NCI-H2196 (cell line): ENCODE measurements at regions not wholly inside any gene's neighbourhood (a gene's known extent, or its start where the extent isn't known, plus 50 kb on each side); places are given as distances from the start of the nearest gene placed in this dataset.
"Not testable (repeated sequence)": the region's sequence is repeated elsewhere in the genome, so short reads cannot be mapped to it uniquely, and the experiment has no call there.

ENCODE experiments used
- DNase-seq: peaks from one replicate; lab custom pipeline; 2025; ENCODE audit not compliant: unreplicated experiment; lab: John Stamatoyannopoulos, UW

DNA sequence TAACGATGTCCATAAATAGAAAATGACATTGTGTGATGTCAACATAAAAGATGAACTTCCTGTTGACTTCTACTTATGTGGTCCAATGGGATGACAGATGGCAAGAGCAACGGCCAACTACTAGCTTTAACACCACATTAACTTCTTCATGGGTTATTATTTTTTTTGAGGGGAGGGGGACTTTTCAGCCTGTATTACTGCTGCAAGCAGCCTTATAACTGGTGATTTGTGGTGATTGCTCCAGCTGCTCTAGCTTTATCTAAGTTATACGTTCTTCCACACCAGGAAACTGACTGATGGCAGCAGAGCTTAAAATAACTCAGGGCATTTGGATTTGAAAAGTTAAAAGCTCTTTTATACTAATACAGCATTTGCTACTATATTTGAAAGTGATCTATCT is 228.8 kb upstream of the B3GALT2 start:
- no peak for DNase-seq

- DNase-seq, result no peak
These were observed 227.0 kb upstream of the B3GALT2 start for GRCh38 chr1:193413376-193413775.

DNA sequence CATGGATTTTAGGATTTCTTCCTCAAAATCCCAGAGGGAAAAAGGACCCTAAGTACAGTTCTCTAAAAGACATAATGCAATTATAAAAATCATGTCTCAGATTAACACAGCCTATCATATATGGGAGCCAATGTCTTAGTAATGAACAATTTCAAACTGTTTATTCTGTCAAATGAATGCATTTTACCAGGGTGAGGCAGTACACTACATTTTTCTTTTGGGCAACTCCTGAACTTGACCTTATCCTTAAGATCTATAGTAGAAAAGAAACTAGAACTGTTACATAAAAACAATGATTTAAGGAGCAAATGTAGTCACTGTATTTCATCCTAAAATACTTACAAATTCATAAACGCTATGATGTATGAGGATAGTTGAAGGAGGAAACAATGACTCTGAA is 226.3 kb upstream of the B3GALT2 start:
- DNase-seq, result no peak

DNA sequence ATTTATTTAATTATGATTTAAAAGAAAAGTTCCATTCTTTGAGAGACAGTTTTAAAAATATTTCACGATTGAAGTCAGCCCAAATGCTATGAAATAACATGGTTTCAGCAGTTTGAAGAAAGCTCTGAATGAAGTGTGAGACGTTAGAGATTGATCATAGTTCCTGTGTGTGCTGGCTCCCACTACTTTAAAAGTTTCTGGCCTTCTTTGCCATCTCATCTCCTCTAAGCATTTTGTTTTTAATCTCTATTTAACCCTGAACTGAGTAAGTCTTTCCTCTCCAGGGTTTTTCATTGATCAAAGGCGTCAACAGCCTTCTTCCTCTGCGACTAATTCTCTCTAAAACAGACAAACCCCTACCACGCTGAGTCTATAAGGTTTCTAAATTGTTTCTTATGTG is 225.3 kb upstream of the B3GALT2 start:
- no peak for DNase-seq

GRCh38 chr1:193411215-193411614 is 224.8 kb upstream of the B3GALT2 start:
- DNase-seq, result no peak

- DNase-seq, result no peak
These were observed 222.4 kb upstream of the B3GALT2 start for GRCh38 chr1:193408782-193409293.

DNA sequence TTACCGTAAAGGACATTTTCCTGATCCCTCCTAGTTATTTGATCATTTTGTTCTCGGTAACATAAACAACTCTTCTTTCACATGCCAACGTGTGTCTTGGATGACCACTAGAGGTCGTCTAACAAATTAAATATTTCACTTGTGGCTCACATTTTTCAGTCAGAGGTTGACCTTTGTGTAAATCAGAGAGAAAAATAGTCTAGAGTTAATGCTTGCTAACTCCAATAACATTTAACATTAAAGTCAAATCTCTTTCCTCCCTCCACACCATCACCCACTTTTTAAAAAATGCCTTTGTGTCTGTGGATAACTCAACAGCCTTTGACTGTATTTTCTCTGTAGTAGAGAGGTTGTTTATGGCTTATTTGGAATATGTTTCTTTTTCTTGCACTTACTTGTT is 220.5 kb upstream of the B3GALT2 start:
- peak; percentile 20 for DNase-seq

DNA sequence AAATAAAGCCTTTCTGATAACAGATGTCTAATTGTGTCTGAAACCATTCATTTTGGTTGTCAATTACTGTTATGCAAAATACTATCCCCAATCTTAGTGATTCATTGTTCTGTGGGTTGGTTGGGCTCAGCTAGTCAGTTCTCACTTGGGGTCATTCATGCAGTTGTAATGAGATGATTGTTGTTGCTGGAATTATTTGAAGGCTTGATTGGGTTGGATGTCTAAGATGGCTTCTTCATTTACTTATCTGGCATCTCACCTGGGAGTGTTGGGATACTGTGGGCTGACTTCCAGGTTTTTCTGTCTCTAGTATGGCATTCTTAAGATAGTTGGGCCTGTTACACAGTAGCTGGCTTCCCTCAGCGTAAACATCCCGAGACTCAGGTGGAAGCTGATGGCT is 217.8 kb upstream of the B3GALT2 start:
- DNase-seq, result no peak

GRCh38 chr1:193402977-193403376 is 216.6 kb upstream of the B3GALT2 start:
- no peak for DNase-seq

DNA sequence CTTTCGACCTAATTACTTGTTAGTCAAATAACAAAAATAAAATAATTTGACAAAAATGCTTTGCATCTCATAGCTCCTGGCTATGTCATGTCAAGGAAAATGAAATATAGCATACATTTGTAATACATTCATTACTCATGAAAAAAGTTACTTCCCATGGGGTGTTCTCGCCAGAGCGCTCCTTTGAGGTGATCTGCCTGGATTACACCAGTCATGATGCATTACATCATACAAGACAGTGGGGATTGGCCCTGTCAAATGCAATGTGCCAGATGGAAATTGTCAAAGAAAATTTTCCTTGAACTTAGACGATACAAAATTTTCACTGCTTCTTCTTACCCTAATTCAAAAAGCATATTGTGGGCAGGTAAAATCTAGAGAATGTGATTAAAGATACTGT is 215.6 kb upstream of the B3GALT2 start:
- no peak for DNase-seq

GRCh38 chr1:193394336-193394735 is 207.9 kb upstream of the B3GALT2 start:
- no peak for DNase-seq

DNA sequence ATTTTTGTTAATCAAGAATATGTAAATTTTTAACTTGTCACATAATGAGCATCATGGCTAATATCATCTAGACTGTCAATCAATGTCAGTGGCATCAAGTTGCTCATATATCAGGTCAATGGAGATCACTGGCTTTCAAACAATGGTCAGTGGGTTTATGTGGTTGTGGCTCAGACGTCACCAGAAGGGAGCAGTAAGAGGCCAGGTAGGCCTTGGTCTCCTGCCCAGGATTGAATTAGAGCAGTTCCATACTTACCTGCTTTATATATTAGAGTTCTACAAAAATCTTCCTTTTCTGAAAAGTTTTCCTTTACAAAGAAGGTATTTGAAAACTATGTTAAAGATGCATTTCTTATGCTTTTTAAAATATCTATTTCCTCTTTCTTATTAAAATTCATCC is 206.3 kb upstream of the B3GALT2 start:
- no peak for DNase-seq

- DNase-seq, result no peak
These were observed 202.3 kb upstream of the B3GALT2 start for GRCh38 chr1:193388683-193389082.

GRCh38 chr1:193388165-193388564 is 201.8 kb upstream of the B3GALT2 start:
- no peak for DNase-seq

- DNase-seq, result no peak
These were observed 201.0 kb upstream of the B3GALT2 start for GRCh38 chr1:193387406-193387805.

- DNase-seq, result not testable (repeated sequence)
These were observed 192.0 kb upstream of the B3GALT2 start for GRCh38 chr1:193378451-193378850.

DNA sequence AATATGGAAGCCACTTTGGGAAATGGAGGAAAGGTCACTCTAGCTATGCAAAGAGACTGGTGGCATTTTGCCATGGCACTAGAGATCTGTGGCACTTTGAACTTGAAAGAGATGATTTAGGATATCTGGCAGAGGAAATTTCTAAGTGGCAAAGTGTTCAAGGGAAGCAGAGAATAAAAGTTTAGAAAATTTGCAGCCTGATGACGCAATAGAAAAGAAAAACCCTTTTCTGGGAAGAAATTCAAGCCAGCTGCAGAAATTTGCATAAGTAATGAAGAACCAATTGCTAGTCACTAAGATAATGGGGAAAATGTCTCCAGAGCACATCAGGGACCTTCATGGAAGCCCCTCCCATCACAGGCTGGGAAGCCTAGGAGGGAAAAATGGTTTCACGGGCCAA is 191.1 kb upstream of the B3GALT2 start:
- DNase-seq, result no peak

GRCh38 chr1:193372553-193372952 is 186.1 kb upstream of the B3GALT2 start:
- no peak for DNase-seq

- no peak for DNase-seq
These were observed 181.9 kb upstream of the B3GALT2 start for GRCh38 chr1:193368302-193368701.

DNA sequence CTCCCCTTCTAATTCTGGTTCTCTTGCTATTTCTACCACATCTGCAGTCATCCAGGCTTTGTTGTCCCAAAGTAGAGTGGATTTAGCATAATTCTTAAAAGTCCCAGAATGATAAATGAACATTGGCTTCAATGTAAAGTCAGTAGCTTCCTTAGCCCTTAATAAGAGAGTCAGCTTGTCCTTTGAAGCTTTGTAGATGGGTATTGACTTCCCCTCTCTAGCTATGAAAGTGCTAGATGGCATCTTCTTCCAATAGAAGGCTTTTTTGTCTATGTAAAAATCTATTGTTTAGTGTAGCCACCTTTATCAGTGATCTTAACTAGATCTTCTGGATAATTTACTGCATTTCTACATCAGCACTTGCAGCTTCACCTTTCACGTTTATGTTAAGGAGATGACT is 181.4 kb upstream of the B3GALT2 start:
- DNase-seq, result no peak

GRCh38 chr1:193366764-193367507 is 180.5 kb upstream of the B3GALT2 start:
- no peak for DNase-seq

DNA sequence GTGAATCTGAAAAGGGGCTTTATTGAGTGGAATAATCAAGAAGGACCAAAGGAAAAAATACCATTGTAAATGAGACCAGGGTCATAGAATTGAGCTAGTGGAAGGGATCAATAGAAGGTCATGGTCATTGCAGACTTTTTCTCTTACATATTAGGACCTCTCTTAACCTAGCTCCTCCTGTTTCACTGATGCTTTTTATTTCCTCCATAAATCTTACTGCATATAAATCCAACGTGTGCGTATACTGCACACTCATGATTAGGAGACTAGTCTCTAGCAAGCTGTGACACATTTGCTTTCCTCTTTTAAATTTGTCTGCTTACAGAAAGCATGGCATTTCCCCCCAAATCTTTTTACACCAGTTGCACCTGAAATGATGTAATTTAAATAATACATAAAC is 179.6 kb upstream of the B3GALT2 start:
- no peak for DNase-seq

GRCh38 chr1:193359631-193360030 is 173.2 kb upstream of the B3GALT2 start:
- DNase-seq, result no peak
